Heart right ventricle (tissue), 16 donors: ENCODE measurements at regions not wholly inside any gene's neighbourhood (a gene's known extent, or its start where the extent isn't known, plus 50 kb on each side); places are given as distances from the start of the nearest gene placed in this dataset.

Experiments used
- ATAC-seq, 8 donors: fragments of 200-7000 bp; cut with Tn5 transposase; one replicate each; pipeline ENCODE4 v1.9.1; 2020; ENCODE audit warnings: mild to moderate bottlenecking in 8 of 8, moderate library complexity in 8 of 8, moderate number of reproducible peaks in 1 of 8
- DNase-seq, 2 donors: peaks; one replicate each; pipeline ENCODE4 v3.0.0-alpha.2; 2020
- H3K27ac ChIP-seq, 10 donors: fragments of 200-600 bp; sonication (generic) in 2 of 10; one replicate each; pipeline versions ENCODE4 v1.5.0 to v1.8.0; 2020 to 2022; ENCODE audit warnings: mild to moderate bottlenecking in 3 of 10
- H3K27me3 ChIP-seq, 7 donors: fragments of 200-600 bp; one replicate each; pipeline ENCODE4 v1.8.0; 2021 to 2022; ENCODE audit warnings: mild to moderate bottlenecking in 2 of 7
- H3K36me3 ChIP-seq, 9 donors: fragments of 200-600 bp; sonication (generic) in 1 of 9; one replicate each; pipeline versions ENCODE4 v1.5.0 to v1.8.0; 2020 to 2022; ENCODE audit warnings: mild to moderate bottlenecking in 2 of 9
- H3K4me1 ChIP-seq, 9 donors: fragments of 200-600 bp; sonication (generic) in 1 of 9; one replicate each; pipeline versions ENCODE4 v1.5.0 to v1.8.0; 2020 to 2022; ENCODE audit warnings: mild to moderate bottlenecking in 4 of 9
- H3K4me3 ChIP-seq, 10 donors: fragments of 200-600 bp; sonication (generic) in 2 of 10; one replicate each; pipeline versions ENCODE4 v1.5.0 to v1.8.0; 2020 to 2022; ENCODE audit warnings: mild to moderate bottlenecking in 7 of 10, moderate library complexity in 2 of 10
- H3K9me3 ChIP-seq, 11 donors: fragments of 200-600 bp in 10 of 11; sonication (generic) in 2 of 11; one replicate each; pipeline versions ENCODE4 v1.5.0 to v1.8.0; 2013 to 2022; ENCODE audit warnings: mild to moderate bottlenecking in 2 of 11, control low read depth in 1 of 11, moderate library complexity in 1 of 11
- WGBS, 2 donors: extraction: QIAGEN DNeasy Blood & Tissue Kit; methylation state at CpG; one replicate each; pipeline ENCODE4 v1.1.7; 2013; ENCODE audit warnings: inconsistent platforms in 1 of 2; 5-methylcytosine and 5-hydroxymethylcytosine counted together
- intact Hi-C, 10 donors: fragments of 100-400 bp; cut with DNase I; formaldehyde crosslinking; loops; one replicate each; pipeline versions ENCODE4 v1.11.1 to v1.14.2; 2022
- TF ChIP-seq, protein P1 (sequence below), 9 donors: fragments of 200-600 bp; sonication (generic) in 2 of 9; IDR thresholded peaks; one replicate each; pipeline versions ENCODE4 v1.5.0 to v1.8.0; 2021 to 2022; ENCODE audit warnings: antibody characterized with exemption in 9 of 9, mild to moderate bottlenecking in 5 of 9, moderate library complexity in 1 of 9
- donor health status: Arrhythmogenic right ventricular cardiomyopathy.
- donor health status: ischemic (EF 13 %, LVEDD 7.1; RV severe dilation, severe dysfunction).
- donor health status: healthy with polysubstance abuse.
- donor health status: DM: no; HTN: yes; CAD: no.
- donor health status: DM: no; HTN: no; CAD: no.
- donor health status: ischemic (EF 25% LVEDD 6.9; RV normal size, moderate dysfunction).
- donor health status: ischemic (EF 25% LVEDD 5.7; RV mildly dilated, moderate dysfunction).
- donor health status: healthy.
- donor health status: DM: yes; HTN: yes; CAD: no.
- donor health status: Ischemic cardiomyopathy.
- donor health status: ischemic (EF 35%, LVEDD 5.7; RV mildly dilated, moderate dysfunction).
- donor health status: nonischemic (EF 11% LVEDD 7.7; RV severe dilation, severe dysfunction).
- donor health status: DM: yes; HTN: yes; CAD: no.
- donor health status: PGD.
- donor health status: ischemic (EF 29% LVEDD 5.4; RV normal size, mild dysfunction).
- donor health status: nonischemic (EF 23%, LVEDD 6.1; RV moderate dilation, normal function).

DNA sequence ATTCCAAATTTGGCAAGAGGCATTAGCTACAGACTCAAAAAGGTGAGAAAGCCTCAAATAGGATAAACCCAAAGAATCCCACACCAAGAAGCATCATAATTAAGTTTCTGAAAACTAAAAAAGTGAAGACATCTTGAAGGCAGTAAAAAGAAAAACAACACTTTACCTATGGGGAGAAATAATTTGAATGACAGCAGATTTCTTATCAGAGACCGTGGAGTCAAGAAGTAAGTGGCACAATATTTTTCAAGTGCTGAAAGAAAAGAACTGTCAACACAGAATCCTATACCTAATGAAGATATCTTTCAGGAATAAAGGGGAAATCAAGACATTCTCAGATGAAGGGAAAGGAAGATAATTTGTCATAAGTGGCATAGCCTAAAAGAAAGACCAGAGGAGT lies 193.3 kb upstream of the CHD6 start:
- 34 to 45% methylated on average over 1 of the region's 1 CpG for WGBS, 2 donors
- intact Hi-C loops, result no loop called here
- Histone ChIP-seq H3K4me1 (no peaks in the 10 kb centered on the region), H3K9me3 (peaks cover 0 to 17% (median 3%) of the 10 kb centered on the region in 11 donors), H3K4me3 (no peak overlapping the region), H3K27me3 (peaks cover 0 to 6% (median 0%) of the 10 kb centered on the region in 7 donors), H3K27ac (no peak overlapping the region), H3K36me3 (no peaks in the 10 kb centered on the region)
- no peak for DNase-seq
- ATAC-seq, result no peak
- TF ChIP-seq, protein P1, sequence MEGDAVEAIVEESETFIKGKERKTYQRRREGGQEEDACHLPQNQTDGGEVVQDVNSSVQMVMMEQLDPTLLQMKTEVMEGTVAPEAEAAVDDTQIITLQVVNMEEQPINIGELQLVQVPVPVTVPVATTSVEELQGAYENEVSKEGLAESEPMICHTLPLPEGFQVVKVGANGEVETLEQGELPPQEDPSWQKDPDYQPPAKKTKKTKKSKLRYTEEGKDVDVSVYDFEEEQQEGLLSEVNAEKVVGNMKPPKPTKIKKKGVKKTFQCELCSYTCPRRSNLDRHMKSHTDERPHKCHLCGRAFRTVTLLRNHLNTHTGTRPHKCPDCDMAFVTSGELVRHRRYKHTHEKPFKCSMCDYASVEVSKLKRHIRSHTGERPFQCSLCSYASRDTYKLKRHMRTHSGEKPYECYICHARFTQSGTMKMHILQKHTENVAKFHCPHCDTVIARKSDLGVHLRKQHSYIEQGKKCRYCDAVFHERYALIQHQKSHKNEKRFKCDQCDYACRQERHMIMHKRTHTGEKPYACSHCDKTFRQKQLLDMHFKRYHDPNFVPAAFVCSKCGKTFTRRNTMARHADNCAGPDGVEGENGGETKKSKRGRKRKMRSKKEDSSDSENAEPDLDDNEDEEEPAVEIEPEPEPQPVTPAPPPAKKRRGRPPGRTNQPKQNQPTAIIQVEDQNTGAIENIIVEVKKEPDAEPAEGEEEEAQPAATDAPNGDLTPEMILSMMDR (IDR thresholded peaks at IDR 0.05), result no peak

GRCh38 chr20:41800040-41800439 lies 181.9 kb upstream of the CHD6 start:
- TF ChIP-seq, protein P1 (IDR thresholded peaks at IDR 0.05), result no peak
- no peaks in the 10 kb centered on the region for H3K9me3 ChIP-seq
- no peak overlapping the region for H3K27ac ChIP-seq
- H3K4me3 ChIP-seq, result no peak overlapping the region
- DNase-seq (no peak), ATAC-seq (no peak)
- H3K36me3 ChIP-seq, result no peaks in the 10 kb centered on the region
- intact Hi-C loops, result no loop called here
- 63 to 66% methylated on average over 3 of the region's 3 CpGs for WGBS, 2 donors
- H3K4me1 ChIP-seq, result no peaks in the 10 kb centered on the region
- peaks cover 0 to 22% (median 5%) of the 10 kb centered on the region in 7 donors for H3K27me3 ChIP-seq

GRCh38 chr20:41798930-41799502 lies 180.8 kb upstream of the CHD6 start:
- Histone ChIP-seq H3K4me1 (no peaks in the 10 kb centered on the region), H3K27me3 (peaks cover 0 to 22% (median 5%) of the 10 kb centered on the region in 7 donors), H3K4me3 (no peak overlapping the region), H3K27ac (no peak overlapping the region), H3K36me3 (no peaks in the 10 kb centered on the region), H3K9me3 (no peaks in the 10 kb centered on the region)
- TF ChIP-seq, protein P1 (IDR thresholded peaks at IDR 0.05), result no peak
- 42 to 50% methylated on average over 3 of the region's 3 CpGs for WGBS, 2 donors
- intact Hi-C loops, result no loop called here
- DNase-seq (no peak), ATAC-seq (no peak)

DNA sequence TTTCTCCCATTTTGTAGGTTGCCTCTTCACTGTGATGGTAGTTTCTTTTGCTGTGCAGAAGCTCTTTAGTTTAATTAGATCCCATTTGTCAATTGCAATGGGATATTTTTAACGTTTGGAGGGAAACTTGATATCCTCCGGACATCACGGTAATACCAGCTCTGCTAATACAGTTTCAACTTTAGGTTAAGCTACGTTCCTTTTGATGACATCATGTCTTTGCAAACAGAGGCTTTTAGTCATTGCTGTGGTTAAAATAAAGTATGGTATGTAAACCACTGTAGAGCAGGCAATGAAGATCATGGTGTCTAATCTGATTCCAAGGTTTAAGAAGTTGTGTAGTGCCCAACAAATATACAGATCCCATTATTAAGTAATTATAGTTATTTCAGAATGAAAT lies 168.0 kb upstream of the CHD6 start:
- no peak for DNase-seq
- no peak overlapping the region for H3K27ac ChIP-seq
- no peak overlapping the region for H3K4me3 ChIP-seq
- H3K36me3 ChIP-seq, result no peaks in the 10 kb centered on the region
- intact Hi-C loops, result no loop called here
- H3K27me3 ChIP-seq, result peaks cover 0 to 16% (median 6%) of the 10 kb centered on the region in 7 donors
- peaks cover 0 to 7% (median 0%) of the 10 kb centered on the region in 11 donors for H3K9me3 ChIP-seq
- no peaks in the 10 kb centered on the region for H3K4me1 ChIP-seq
- ATAC-seq, result no peak
- WGBS, 2 donors, result 70 to 73% methylated on average over 4 of the region's 4 CpGs
- TF ChIP-seq, protein P1 (IDR thresholded peaks at IDR 0.05), result no peak
